ENCODE measurements at regions not wholly inside any gene's neighbourhood (a gene's known extent, or its start where the extent isn't known, plus 50 kb on each side); places are given as distances from the start of the nearest gene placed in this dataset.

DNA sequence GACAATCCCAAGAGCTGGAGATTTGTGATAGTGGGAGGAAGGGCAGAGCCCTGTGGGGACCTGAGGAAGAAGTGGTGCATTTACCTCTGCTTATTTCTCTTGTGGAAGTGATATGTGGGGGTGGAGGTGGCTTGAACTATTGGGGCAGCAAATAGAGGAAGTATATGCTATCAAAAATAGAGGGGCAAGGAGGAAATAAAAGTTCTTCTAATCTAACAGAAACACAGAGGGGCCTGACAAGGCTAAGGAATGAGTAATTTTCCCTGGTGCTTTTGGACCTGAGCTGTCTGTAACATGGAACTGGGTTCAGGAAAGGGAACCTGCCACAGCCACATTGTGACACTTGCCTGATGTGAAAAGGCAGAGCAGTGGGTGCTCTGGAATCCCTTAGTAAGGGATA, 378.6 kb upstream of the KLF4 start:
- no peak for DNase-seq (ENCODE audit: low spot score)
- in situ Hi-C loops (cut with MboI; ENCODE audit: low pct_unique_long_range_greater_than_20kb, low sequenced_read_pairs, unreplicated experiment), result no loop called here
- TF ChIP-seq, protein P1, sequence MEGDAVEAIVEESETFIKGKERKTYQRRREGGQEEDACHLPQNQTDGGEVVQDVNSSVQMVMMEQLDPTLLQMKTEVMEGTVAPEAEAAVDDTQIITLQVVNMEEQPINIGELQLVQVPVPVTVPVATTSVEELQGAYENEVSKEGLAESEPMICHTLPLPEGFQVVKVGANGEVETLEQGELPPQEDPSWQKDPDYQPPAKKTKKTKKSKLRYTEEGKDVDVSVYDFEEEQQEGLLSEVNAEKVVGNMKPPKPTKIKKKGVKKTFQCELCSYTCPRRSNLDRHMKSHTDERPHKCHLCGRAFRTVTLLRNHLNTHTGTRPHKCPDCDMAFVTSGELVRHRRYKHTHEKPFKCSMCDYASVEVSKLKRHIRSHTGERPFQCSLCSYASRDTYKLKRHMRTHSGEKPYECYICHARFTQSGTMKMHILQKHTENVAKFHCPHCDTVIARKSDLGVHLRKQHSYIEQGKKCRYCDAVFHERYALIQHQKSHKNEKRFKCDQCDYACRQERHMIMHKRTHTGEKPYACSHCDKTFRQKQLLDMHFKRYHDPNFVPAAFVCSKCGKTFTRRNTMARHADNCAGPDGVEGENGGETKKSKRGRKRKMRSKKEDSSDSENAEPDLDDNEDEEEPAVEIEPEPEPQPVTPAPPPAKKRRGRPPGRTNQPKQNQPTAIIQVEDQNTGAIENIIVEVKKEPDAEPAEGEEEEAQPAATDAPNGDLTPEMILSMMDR (IDR thresholded peaks at IDR 0.05; ENCODE audit: extremely low read depth, insufficient read depth, missing control alignments), result no peak

DNA sequence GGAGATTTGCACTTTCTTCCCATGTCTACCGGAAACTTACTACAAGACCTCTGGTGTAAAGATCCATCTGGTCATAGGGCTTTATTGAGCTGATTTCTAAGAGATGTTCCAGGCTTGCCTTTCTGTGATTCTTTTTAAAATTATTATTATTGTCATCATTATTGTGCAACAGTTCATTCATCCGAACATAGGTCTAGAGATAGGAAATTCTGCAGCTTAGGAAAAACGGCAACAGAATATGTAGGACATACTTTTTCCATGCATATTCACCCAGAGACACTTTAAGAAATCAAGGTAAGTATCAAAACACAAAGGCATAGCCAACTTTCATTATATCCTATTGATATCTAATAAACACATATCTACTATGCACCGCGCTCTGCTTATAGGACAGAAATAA, 378.2 kb upstream of the KLF4 start:
- in situ Hi-C loops (cut with MboI; ENCODE audit: low pct_unique_long_range_greater_than_20kb, low sequenced_read_pairs, unreplicated experiment), result no loop called here
- TF ChIP-seq, protein P1 (IDR thresholded peaks at IDR 0.05; ENCODE audit: extremely low read depth, insufficient read depth, missing control alignments), result no peak

DNA sequence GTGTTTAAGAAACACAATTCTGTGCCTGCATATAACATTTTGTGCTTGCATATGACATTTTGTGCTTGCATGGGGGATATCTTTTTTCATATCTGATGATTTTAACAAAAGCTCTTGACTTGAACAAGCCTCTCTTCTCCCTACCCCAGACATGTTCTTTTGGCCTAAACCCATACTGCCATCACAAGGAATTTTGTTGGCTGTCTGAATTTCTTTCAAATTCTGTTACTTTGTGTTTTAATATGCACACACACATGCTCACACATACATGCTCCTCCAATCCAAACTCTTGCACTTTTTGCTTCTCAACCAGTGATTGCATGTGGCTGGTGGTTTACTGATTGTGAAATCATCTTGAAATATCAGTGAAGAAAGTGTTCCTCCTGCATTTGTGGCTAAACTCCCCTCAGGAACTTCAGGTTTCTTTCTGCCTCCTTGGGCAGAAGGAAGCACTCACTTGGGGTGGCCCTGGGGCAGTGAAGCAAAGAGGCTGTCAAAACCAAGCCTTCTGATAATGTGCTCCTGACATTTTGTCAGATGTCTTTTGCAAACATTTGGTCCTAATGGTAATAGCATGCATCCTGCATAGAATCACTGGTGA, 377.2 kb upstream of the KLF4 start:
- TF ChIP-seq, protein P1 (IDR thresholded peaks at IDR 0.05; ENCODE audit: extremely low read depth, insufficient read depth, missing control alignments), result no peak
- DNase-seq (ENCODE audit: low spot score), result no peak
- in situ Hi-C loops (cut with MboI; ENCODE audit: low pct_unique_long_range_greater_than_20kb, low sequenced_read_pairs, unreplicated experiment), result no loop called here

More for the DNA sequence above, 378.2 kb upstream of the KLF4 start:
- DNase-seq (ENCODE audit: low spot score), result no peak

DNA sequence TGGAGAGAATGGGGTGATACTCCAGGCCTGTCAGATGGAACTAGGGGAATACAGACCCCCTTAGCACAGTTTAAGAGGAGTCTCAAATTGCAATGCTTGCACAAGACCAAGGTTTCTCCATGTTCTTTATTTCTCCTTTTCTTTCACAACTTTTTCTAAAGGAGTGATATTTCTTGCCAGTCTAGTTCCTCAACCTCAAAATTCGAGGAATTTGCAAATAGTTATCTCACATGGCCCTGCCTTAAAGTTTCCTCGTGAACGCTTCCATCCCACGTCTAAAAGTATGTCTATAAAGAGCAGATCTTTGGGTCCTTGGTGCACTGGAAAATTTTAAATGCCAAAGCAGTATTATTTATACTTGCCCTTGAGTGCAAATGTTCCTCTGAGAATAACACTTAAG, 373.8 kb upstream of the KLF4 start:
- TF ChIP-seq, protein P1 (IDR thresholded peaks at IDR 0.05; ENCODE audit: extremely low read depth, insufficient read depth, missing control alignments), result no peak
- in situ Hi-C loops (cut with MboI; ENCODE audit: low pct_unique_long_range_greater_than_20kb, low sequenced_read_pairs, unreplicated experiment), result no loop called here
- DNase-seq (ENCODE audit: low spot score), result no peak

DNA sequence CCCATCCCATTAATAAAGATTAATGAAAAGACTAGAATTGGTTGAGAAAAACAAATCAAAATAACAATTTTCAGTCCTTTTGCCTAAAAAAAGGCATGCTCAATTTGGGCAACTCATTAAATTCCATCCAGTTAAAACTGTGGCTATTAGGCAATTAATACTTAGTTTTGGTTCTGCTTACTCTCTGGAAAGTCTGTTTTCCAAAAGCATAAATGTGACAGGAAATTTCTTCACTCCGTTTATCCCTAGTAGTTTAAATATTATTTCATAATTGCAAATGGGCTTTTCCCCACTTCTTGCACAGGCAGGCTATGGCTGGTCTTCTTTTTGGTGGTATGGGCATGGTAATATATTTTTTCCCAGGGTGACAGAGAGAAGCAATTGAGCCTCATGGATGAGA, 373.3 kb upstream of the KLF4 start:
- TF ChIP-seq, protein P1 (IDR thresholded peaks at IDR 0.05; ENCODE audit: extremely low read depth, insufficient read depth, missing control alignments), result no peak
- no peak for DNase-seq (ENCODE audit: low spot score)
- in situ Hi-C loops (cut with MboI; ENCODE audit: low pct_unique_long_range_greater_than_20kb, low sequenced_read_pairs, unreplicated experiment), result no loop called here

DNA sequence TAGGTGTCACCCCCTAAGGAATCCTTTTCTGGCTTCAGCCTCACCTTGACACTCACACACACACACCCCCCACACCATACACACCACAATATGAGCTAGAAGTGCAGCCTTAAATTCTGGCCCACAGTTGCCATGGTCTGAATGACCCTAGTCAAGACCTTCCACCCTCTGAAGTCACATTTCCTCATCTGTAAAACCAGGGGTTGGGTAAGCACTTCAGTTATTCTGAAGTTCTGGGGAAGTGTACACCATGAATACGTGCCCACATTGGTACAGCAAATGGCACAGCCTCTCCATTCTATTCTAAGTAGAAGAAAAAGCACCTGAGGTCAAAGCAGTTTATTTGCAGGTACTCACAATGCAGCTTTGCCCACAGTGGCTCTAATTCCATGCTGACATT, 372.8 kb upstream of the KLF4 start:
- TF ChIP-seq, protein P1 (IDR thresholded peaks at IDR 0.05; ENCODE audit: extremely low read depth, insufficient read depth, missing control alignments), result no peak
- no peak for DNase-seq (ENCODE audit: low spot score)
- in situ Hi-C loops (cut with MboI; ENCODE audit: low pct_unique_long_range_greater_than_20kb, low sequenced_read_pairs, unreplicated experiment), result no loop called here

DNA sequence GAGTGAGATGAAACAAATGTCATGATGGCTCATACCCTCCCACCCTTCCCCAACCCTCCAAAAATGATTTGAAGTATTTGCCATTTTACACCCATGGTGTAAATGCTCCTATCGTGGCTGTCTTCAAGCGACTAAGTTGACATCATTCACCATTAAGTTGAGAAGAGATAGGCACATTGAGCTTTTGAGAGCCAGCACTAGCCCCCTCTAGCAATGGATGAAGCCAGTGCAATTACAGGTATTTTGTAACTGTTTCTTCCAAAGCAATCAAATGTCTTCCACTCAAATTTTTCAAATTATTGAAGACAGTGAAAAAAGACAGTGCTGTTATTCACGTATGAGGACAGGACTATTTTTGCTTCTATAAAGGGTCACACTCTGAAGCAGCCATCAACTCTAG, 371.5 kb upstream of the KLF4 start:
- TF ChIP-seq, protein P1 (IDR thresholded peaks at IDR 0.05; ENCODE audit: extremely low read depth, insufficient read depth, missing control alignments), result no peak
- DNase-seq (ENCODE audit: low spot score), result no peak
- in situ Hi-C loops (cut with MboI; ENCODE audit: low pct_unique_long_range_greater_than_20kb, low sequenced_read_pairs, unreplicated experiment), result no loop called here
